Left lung (tissue), 4 donors: ENCODE measurements at regions not wholly inside any gene's neighbourhood (a gene's known extent, or its start where the extent isn't known, plus 50 kb on each side); places are given as distances from the start of the nearest gene placed in this dataset.

ENCODE experiments used
- ATAC-seq: fragments of 200-7000 bp; cut with Tn5 transposase; one replicate; pipeline ENCODE4 v1.9.1; 2020; ENCODE audit warnings: moderate library complexity
- DNase-seq, 4 donors: peaks; one replicate each; pipeline ENCODE4 v3.0.0-alpha.2; 2013 to 2020
- H3K27ac ChIP-seq, 2 donors: fragments of 200-600 bp; sonication (generic) in 1 of 2; one replicate each; pipeline versions ENCODE4 v1.5.0 to v1.8.0; 2020 to 2021
- H3K27me3 ChIP-seq, 2 donors: fragments of 200-600 bp; sonication (generic) in 1 of 2; one replicate each; pipeline versions ENCODE4 v1.5.0 to v1.8.0; 2020 to 2021
- H3K36me3 ChIP-seq, 2 donors: fragments of 200-600 bp; sonication (generic) in 1 of 2; one replicate each; pipeline versions ENCODE4 v1.5.0 to v1.8.0; 2020 to 2021
- H3K4me1 ChIP-seq, 2 donors: fragments of 200-600 bp; one replicate each; pipeline ENCODE4 v1.8.0; 2021
- H3K4me3 ChIP-seq, 2 donors: fragments of 200-600 bp; sonication (generic) in 1 of 2; one replicate each; pipeline versions ENCODE4 v1.5.0 to v1.8.0; 2020 to 2021; ENCODE audit warnings: mild to moderate bottlenecking in 1 of 2
- H3K9me3 ChIP-seq, 2 donors: fragments of 200-600 bp; sonication (generic) in 1 of 2; one replicate each; pipeline versions ENCODE4 v1.5.0 to v1.8.0; 2020 to 2021
- intact Hi-C, 2 donors: fragments of 100-400 bp; cut with DNase I; formaldehyde crosslinking; loops; one replicate each; pipeline versions ENCODE4 v1.11.2 to v1.14.2; 2022
- TF ChIP-seq, protein P1 (sequence below), 2 donors: fragments of 200-600 bp; sonication (generic) in 1 of 2; IDR thresholded peaks; one replicate each; pipeline versions ENCODE4 v1.5.0 to v1.8.0; 2021; ENCODE audit warnings: antibody characterized with exemption in 2 of 2
- donor health status: DM: no; HTN: yes; CAD: no.
- donor health status: DM: no; HTN: no; CAD: no.

- intact Hi-C loops: no loop called here
- TF ChIP-seq, protein P1, sequence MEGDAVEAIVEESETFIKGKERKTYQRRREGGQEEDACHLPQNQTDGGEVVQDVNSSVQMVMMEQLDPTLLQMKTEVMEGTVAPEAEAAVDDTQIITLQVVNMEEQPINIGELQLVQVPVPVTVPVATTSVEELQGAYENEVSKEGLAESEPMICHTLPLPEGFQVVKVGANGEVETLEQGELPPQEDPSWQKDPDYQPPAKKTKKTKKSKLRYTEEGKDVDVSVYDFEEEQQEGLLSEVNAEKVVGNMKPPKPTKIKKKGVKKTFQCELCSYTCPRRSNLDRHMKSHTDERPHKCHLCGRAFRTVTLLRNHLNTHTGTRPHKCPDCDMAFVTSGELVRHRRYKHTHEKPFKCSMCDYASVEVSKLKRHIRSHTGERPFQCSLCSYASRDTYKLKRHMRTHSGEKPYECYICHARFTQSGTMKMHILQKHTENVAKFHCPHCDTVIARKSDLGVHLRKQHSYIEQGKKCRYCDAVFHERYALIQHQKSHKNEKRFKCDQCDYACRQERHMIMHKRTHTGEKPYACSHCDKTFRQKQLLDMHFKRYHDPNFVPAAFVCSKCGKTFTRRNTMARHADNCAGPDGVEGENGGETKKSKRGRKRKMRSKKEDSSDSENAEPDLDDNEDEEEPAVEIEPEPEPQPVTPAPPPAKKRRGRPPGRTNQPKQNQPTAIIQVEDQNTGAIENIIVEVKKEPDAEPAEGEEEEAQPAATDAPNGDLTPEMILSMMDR (IDR thresholded peaks at IDR 0.05): no peak
- Histone ChIP-seq H3K36me3 (no peaks in the 10 kb centered on the region), H3K9me3 (no peaks in the 10 kb centered on the region), H3K27ac (peak overlapping the region in 1 of 2 donors; percentile 42), H3K27me3 (no peaks in the 10 kb centered on the region), H3K4me3 (no peak overlapping the region), H3K4me1 (no peaks in the 10 kb centered on the region)
- ATAC-seq: no peak
- no peak for DNase-seq
These were observed 149.2 kb upstream of the GYPC start for GRCh38 chr2:126506786-126507185.

DNA sequence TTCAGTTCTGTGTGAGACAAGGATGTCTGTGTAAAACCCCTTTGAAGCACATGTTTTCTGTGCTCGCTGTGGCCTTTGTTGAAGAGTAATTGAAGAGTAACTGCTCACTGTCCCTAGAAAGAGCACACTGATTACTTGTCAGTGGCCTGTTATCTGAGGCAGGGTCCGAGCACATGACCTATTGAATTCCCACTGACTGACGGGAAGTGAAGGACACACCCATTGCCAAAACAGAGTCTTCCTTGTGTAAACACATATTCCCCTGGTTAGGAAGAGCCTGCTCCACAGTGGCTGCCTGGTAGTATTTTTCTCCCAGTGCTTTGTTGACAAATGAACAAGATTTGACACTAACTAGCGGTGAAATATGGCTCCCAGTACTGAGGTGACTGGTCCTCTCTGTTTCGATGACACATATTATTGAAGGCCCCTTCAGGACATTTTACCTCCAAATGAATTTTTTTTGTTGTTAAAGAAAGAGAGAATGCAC lies 148.5 kb upstream of the GYPC start:
- TF ChIP-seq, protein P1 (IDR thresholded peaks at IDR 0.05): no peak
- intact Hi-C loops: no loop called here
- Histone ChIP-seq H3K9me3 (no peaks in the 10 kb centered on the region), H3K4me1 (no peaks in the 10 kb centered on the region), H3K4me3 (no peak overlapping the region), H3K27ac (peak overlapping the region in 1 of 2 donors; percentile 42), H3K27me3 (no peaks in the 10 kb centered on the region), H3K36me3 (no peaks in the 10 kb centered on the region)
- no peak for DNase-seq
- no peak for ATAC-seq

DNA sequence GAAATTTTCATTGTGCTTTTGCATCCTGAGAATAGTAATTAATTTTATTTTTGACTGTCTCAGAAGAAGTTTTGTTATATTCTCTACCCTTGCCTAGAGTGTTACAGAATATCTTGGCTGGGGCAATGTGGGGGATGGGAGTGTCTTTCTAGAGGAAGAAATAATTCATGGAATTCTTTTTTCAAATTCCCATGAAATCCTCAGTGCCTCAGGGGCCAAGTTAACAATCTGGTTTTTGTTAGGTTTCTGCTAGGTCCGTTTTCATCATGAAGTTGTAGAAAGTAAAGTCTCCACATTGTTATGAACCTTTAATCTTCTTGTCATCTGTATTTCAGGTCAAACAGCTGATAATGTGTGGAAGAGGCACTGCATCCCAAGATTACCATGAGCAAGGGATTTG lies 145.6 kb upstream of the GYPC start:
- H3K9me3 ChIP-seq: peaks cover 0 to 2% of the 10 kb centered on the region in 2 donors
- H3K4me1 ChIP-seq: no peaks in the 10 kb centered on the region
- H3K27me3 ChIP-seq: no peaks in the 10 kb centered on the region
- no peak overlapping the region for H3K27ac ChIP-seq
- intact Hi-C loops: no loop called here
- TF ChIP-seq, protein P1 (IDR thresholded peaks at IDR 0.05): no peak
- no peak overlapping the region for H3K4me3 ChIP-seq
- DNase-seq (no peak), ATAC-seq (no peak)
- no peaks in the 10 kb centered on the region for H3K36me3 ChIP-seq

DNA sequence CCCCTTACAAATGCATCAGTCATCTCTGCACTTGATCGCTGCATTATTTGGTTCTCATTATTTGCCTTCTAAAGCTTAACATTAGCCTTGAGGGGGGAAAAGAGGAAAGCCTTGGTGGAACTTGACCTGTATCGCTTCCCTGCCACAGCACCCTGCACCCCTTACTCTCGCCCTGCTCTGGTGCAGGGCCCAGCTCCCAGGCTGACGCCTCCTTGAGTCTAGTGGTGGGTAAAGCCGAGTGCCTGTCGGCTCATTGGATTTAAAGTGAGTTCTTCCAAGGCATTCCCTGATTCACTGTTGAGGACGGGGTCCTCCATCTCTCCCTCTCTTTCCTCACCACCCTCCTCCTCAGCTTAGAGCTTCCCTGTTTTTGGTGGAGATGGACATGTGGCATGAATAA lies 145.0 kb upstream of the GYPC start:
- H3K9me3 ChIP-seq: peaks cover 0 to 4% of the 10 kb centered on the region in 2 donors
- no peak overlapping the region for H3K27ac ChIP-seq
- ATAC-seq (no peak), DNase-seq (no peak)
- intact Hi-C loops: no loop called here
- no peaks in the 10 kb centered on the region for H3K4me1 ChIP-seq
- no peaks in the 10 kb centered on the region for H3K27me3 ChIP-seq
- H3K36me3 ChIP-seq: no peaks in the 10 kb centered on the region
- TF ChIP-seq, protein P1 (IDR thresholded peaks at IDR 0.05): no peak
- no peak overlapping the region for H3K4me3 ChIP-seq

DNA sequence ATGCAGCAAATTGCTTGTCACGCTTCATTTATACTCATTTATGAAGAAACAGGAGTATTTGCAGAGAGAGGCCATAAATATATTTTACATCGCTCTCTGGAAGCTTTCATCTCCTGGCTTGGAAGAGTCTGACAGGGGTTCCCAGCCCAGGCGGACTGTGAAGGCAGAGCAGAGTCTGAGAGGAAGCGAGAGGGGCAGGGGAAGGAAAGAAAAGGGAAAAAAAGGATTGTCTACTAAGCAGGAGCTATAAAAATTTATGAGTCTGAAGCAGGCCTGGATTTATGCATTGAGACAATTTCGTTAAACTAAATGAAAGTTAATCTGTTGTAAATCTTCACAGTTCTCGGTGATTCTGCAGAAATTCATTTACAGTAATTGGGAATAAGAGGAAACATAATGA lies 143.9 kb upstream of the GYPC start:
- Histone ChIP-seq H3K27ac (no peak overlapping the region), H3K4me3 (no peak overlapping the region), H3K27me3 (no peaks in the 10 kb centered on the region), H3K9me3 (peaks cover 0 to 4% of the 10 kb centered on the region in 2 donors), H3K36me3 (no peaks in the 10 kb centered on the region), H3K4me1 (no peaks in the 10 kb centered on the region)
- TF ChIP-seq, protein P1 (IDR thresholded peaks at IDR 0.05): no peak
- DNase-seq: no peak
- no peak for ATAC-seq
- intact Hi-C loops: no loop called here
